Skin epidermis (tissue), 12 donors: ENCODE measurements at regions not wholly inside any gene's neighbourhood (a gene's known extent, or its start where the extent isn't known, plus 50 kb on each side); places are given as distances from the start of the nearest gene placed in this dataset.
"Not testable (repeated sequence)": the region's sequence is repeated elsewhere in the genome, so short reads cannot be mapped to it uniquely, and the experiment has no call there.

ENCODE experiments used
- H3K27ac ChIP-seq, 21 experiments: fragments of 200-600 bp; sonication (generic) in 11 of 21; one replicate each; pipeline ENCODE4 v1.5.0; 2020; ENCODE audit warnings: mild to moderate bottlenecking in 3 of 21, inconsistent platforms in 2 of 21, moderate library complexity in 2 of 21
- H3K4me3 ChIP-seq, 7 experiments: fragments of 200-600 bp; sonication (generic) in 2 of 7; one replicate each; pipeline ENCODE4 v1.5.0; 2020; ENCODE audit warnings: inconsistent platforms in 2 of 7, mild to moderate bottlenecking in 2 of 7, moderate library complexity in 1 of 7

GRCh38 chr6:16921399-16922110 is 160.3 kb upstream of the ATXN1 start:
- H3K27ac ChIP-seq, result no peak overlapping the region
- no peak overlapping the region for H3K4me3 ChIP-seq

- Histone ChIP-seq H3K27ac (no peak overlapping the region), H3K4me3 (no peak overlapping the region)
Observed at GRCh38 chr6:16918586-16918985, 157.3 kb upstream of the ATXN1 start.

GRCh38 chr6:16914184-16914583 is 152.9 kb upstream of the ATXN1 start:
- no peak overlapping the region for H3K4me3 ChIP-seq

GRCh38 chr6:16912756-16913155 is 151.5 kb upstream of the ATXN1 start:
- no peak overlapping the region for H3K4me3 ChIP-seq
- H3K27ac ChIP-seq, result no peak overlapping the region

More at GRCh38 chr6:16914184-16914583, 152.9 kb upstream of the ATXN1 start:
- no peak overlapping the region for H3K27ac ChIP-seq

- Histone ChIP-seq H3K4me3 (no peak overlapping the region), H3K27ac (no peak overlapping the region)
Observed at GRCh38 chr6:16911088-16911487, 149.8 kb upstream of the ATXN1 start.

GRCh38 chr6:16909658-16910360 is 148.5 kb upstream of the ATXN1 start:
- Histone ChIP-seq H3K27ac (no peak overlapping the region), H3K4me3 (no peak overlapping the region)

- Histone ChIP-seq H3K27ac (no peak overlapping the region), H3K4me3 (no peak overlapping the region)
Observed at GRCh38 chr6:16907991-16908390, 146.7 kb upstream of the ATXN1 start.

- no peak overlapping the region for H3K27ac ChIP-seq
Observed at GRCh38 chr6:16904957-16905356, 143.7 kb upstream of the ATXN1 start.

GRCh38 chr6:16903470-16903869 is 142.2 kb upstream of the ATXN1 start:
- Histone ChIP-seq H3K4me3 (no peak overlapping the region), H3K27ac (peak overlapping the region in 4 of 21 experiments; percentile 13 to 45 (median 39))

More at GRCh38 chr6:16904957-16905356, 143.7 kb upstream of the ATXN1 start:
- no peak overlapping the region for H3K4me3 ChIP-seq

- no peak overlapping the region for H3K4me3 ChIP-seq
- peak overlapping the region in 1 of 21 experiments; percentile 44 for H3K27ac ChIP-seq
Observed at GRCh38 chr6:16902502-16902901, 141.2 kb upstream of the ATXN1 start.

GRCh38 chr6:16901782-16902181 is 140.5 kb upstream of the ATXN1 start:
- no peak overlapping the region for H3K4me3 ChIP-seq
- H3K27ac ChIP-seq, result no peak overlapping the region

GRCh38 chr6:16901306-16901705 is 140.0 kb upstream of the ATXN1 start:
- no peak overlapping the region for H3K4me3 ChIP-seq

GRCh38 chr6:16898640-16899396 is 137.6 kb upstream of the ATXN1 start:
- no peak overlapping the region for H3K27ac ChIP-seq
- H3K4me3 ChIP-seq, result no peak overlapping the region

More at GRCh38 chr6:16901306-16901705, 140.0 kb upstream of the ATXN1 start:
- no peak overlapping the region for H3K27ac ChIP-seq

GRCh38 chr6:16897669-16898068 is 136.4 kb upstream of the ATXN1 start:
- no peak overlapping the region for H3K27ac ChIP-seq
- no peak overlapping the region for H3K4me3 ChIP-seq

- no peak overlapping the region for H3K4me3 ChIP-seq
- no peak overlapping the region for H3K27ac ChIP-seq
Observed at GRCh38 chr6:16894301-16894700, 133.0 kb upstream of the ATXN1 start.

- not testable (repeated sequence) for H3K4me3 ChIP-seq
Observed at GRCh38 chr6:16891110-16891509, 129.8 kb upstream of the ATXN1 start.

GRCh38 chr6:16885411-16886160 is 124.3 kb upstream of the ATXN1 start:
- H3K27ac ChIP-seq, result no peak overlapping the region
- no peak overlapping the region for H3K4me3 ChIP-seq

More at GRCh38 chr6:16891110-16891509, 129.8 kb upstream of the ATXN1 start:
- not testable (repeated sequence) for H3K27ac ChIP-seq

- no peak overlapping the region for H3K4me3 ChIP-seq
- no peak overlapping the region for H3K27ac ChIP-seq
Observed at GRCh38 chr6:16884526-16884925, 123.3 kb upstream of the ATXN1 start.

GRCh38 chr6:16883414-16883813 is 122.2 kb upstream of the ATXN1 start:
- Histone ChIP-seq H3K27ac (no peak overlapping the region), H3K4me3 (no peak overlapping the region)

- no peak overlapping the region for H3K27ac ChIP-seq
- H3K4me3 ChIP-seq, result no peak overlapping the region
Observed at GRCh38 chr6:16882230-16882629, 121.0 kb upstream of the ATXN1 start.
